ENCODE measurements at regions not wholly inside any gene's neighbourhood (a gene's known extent, or its start where the extent isn't known, plus 50 kb on each side); places are given as distances from the start of the nearest gene placed in this dataset.

DNA sequence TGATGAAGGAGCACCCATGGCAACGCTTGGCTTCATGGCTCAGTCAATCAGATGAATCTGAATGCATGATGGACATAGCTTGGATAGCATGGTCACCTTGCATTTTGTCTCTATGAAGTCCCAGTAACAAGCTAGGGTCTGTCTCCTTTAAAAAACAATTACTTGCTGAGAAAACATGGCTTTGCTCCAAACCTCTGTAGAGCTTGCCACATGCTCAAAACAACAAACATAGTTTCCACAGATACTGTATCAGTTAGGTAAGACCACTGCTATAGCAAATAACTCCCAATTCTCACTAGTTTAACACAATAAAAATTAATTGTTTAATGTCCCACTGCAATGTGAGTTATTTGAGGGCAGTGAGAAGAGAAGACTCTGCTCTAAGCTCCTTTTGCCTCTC lies 401.0 kb downstream of the IRS1 start:
- H3K36me3 ChIP-seq (ENCODE audit: control insufficient read depth in 4 of 4, insufficient read depth in 4 of 4, low read length in 4 of 4) = no peaks in the 10 kb centered on the region
- no peak overlapping the region for H3K4me3 ChIP-seq
- WGBS, 2 donors = 96 to 100% methylated on average over 1 of the region's 1 CpG
- H3K27me3 ChIP-seq (ENCODE audit: control insufficient read depth in 3 of 3, insufficient read depth in 3 of 3, low read length in 2 of 3) = no peaks in the 10 kb centered on the region
- DNase-seq (peak; percentile 63 to 91 (median 85)), ATAC-seq (ENCODE audit: insufficient read depth, low FRiP score) (no peak)
- H3K9ac ChIP-seq (ENCODE audit: insufficient read depth in 1 of 2, low read length in 2 of 2) = no peak overlapping the region
- H3K4me1 ChIP-seq (ENCODE audit: control insufficient read depth in 5 of 5, insufficient read depth in 5 of 5, low read length in 5 of 5) = peaks cover 0 to 9% (median 0%) of the 10 kb centered on the region in 5 donors
- H3K27ac ChIP-seq (ENCODE audit: low read depth in 1 of 2, low read length in 1 of 2) = no peak overlapping the region
- TF ChIP-seq, protein P1, sequence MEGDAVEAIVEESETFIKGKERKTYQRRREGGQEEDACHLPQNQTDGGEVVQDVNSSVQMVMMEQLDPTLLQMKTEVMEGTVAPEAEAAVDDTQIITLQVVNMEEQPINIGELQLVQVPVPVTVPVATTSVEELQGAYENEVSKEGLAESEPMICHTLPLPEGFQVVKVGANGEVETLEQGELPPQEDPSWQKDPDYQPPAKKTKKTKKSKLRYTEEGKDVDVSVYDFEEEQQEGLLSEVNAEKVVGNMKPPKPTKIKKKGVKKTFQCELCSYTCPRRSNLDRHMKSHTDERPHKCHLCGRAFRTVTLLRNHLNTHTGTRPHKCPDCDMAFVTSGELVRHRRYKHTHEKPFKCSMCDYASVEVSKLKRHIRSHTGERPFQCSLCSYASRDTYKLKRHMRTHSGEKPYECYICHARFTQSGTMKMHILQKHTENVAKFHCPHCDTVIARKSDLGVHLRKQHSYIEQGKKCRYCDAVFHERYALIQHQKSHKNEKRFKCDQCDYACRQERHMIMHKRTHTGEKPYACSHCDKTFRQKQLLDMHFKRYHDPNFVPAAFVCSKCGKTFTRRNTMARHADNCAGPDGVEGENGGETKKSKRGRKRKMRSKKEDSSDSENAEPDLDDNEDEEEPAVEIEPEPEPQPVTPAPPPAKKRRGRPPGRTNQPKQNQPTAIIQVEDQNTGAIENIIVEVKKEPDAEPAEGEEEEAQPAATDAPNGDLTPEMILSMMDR (IDR thresholded peaks at IDR 0.05; ENCODE audit: control extremely low read depth, extremely low read depth) = no peak
- H3K9me3 ChIP-seq (ENCODE audit: control insufficient read depth in 4 of 4, insufficient read depth in 3 of 4, low read length in 3 of 4) = no peaks in the 10 kb centered on the region

GRCh38 chr2:226396541-226396940 lies 403.1 kb downstream of the IRS1 start:
- Histone ChIP-seq H3K27me3 (ENCODE audit: control insufficient read depth in 3 of 3, insufficient read depth in 3 of 3, low read length in 2 of 3) (no peaks in the 10 kb centered on the region), H3K36me3 (ENCODE audit: control insufficient read depth in 4 of 4, insufficient read depth in 4 of 4, low read length in 4 of 4) (no peaks in the 10 kb centered on the region), H3K9ac (ENCODE audit: insufficient read depth in 1 of 2, low read length in 2 of 2) (no peak overlapping the region), H3K9me3 (ENCODE audit: control insufficient read depth in 4 of 4, insufficient read depth in 3 of 4, low read length in 3 of 4) (peaks cover 0 to 2% (median 0%) of the 10 kb centered on the region in 4 donors), H3K27ac (ENCODE audit: low read depth in 1 of 2, low read length in 1 of 2) (no peak overlapping the region), H3K4me3 (no peak overlapping the region), H3K4me1 (ENCODE audit: control insufficient read depth in 5 of 5, insufficient read depth in 5 of 5, low read length in 5 of 5) (peaks cover 0 to 9% (median 0%) of the 10 kb centered on the region in 5 donors)
- TF ChIP-seq, protein P1 (IDR thresholded peaks at IDR 0.05; ENCODE audit: control extremely low read depth, extremely low read depth) = no peak
- DNase-seq (no peak), ATAC-seq (ENCODE audit: insufficient read depth, low FRiP score) (no peak)
- 80 to 86% methylated on average over 2 of the region's 2 CpGs for WGBS, 2 donors

DNA sequence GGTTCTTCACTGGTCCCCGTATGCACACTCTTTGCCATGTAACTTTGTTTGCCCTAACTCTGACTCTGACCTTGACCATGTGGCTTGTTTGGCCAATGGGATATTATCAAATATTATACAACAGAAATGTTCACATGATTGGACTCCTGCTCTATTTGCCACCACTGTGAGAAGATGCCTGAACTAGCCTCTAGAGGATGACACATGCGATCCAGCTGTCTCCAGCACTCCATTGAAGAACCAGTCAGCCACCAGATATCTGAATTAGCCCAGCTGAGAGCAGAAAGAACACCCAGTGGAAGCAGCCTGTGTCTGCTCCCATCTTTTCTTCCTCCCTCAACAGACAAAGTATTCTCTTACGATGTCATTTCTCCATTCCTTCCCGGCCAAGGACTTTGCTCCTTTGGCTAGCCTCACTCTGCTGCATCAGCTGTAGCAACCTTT lies 412.1 kb downstream of the IRS1 start:
- Histone ChIP-seq H3K4me3 (no peak overlapping the region), H3K27ac (ENCODE audit: low read depth in 1 of 2, low read length in 1 of 2) (no peak overlapping the region), H3K27me3 (ENCODE audit: control insufficient read depth in 3 of 3, insufficient read depth in 3 of 3, low read length in 2 of 3) (no peaks in the 10 kb centered on the region), H3K36me3 (ENCODE audit: control insufficient read depth in 4 of 4, insufficient read depth in 4 of 4, low read length in 4 of 4) (no peaks in the 10 kb centered on the region), H3K4me1 (ENCODE audit: control insufficient read depth in 5 of 5, insufficient read depth in 5 of 5, low read length in 5 of 5) (peaks cover 0 to 6% (median 0%) of the 10 kb centered on the region in 5 donors), H3K9ac (ENCODE audit: insufficient read depth in 1 of 2, low read length in 2 of 2) (no peak overlapping the region), H3K9me3 (ENCODE audit: control insufficient read depth in 4 of 4, insufficient read depth in 3 of 4, low read length in 3 of 4) (peaks cover 0 to 2% (median 0%) of the 10 kb centered on the region in 4 donors)
- no peak for ATAC-seq (ENCODE audit: insufficient read depth, low FRiP score)
- TF ChIP-seq, protein P1 (IDR thresholded peaks at IDR 0.05; ENCODE audit: control extremely low read depth, extremely low read depth) = no peak
- 91 to 96% methylated on average over 4 of the region's 4 CpGs for WGBS, 2 donors
- DNase-seq = no peak

- Histone ChIP-seq H3K36me3 (ENCODE audit: control insufficient read depth in 4 of 4, insufficient read depth in 4 of 4, low read length in 4 of 4) (no peaks in the 10 kb centered on the region), H3K9me3 (ENCODE audit: control insufficient read depth in 4 of 4, insufficient read depth in 3 of 4, low read length in 3 of 4) (peaks cover 0 to 1% (median 0%) of the 10 kb centered on the region in 4 donors), H3K4me1 (ENCODE audit: control insufficient read depth in 5 of 5, insufficient read depth in 5 of 5, low read length in 5 of 5) (peaks cover 0 to 26% (median 0%) of the 10 kb centered on the region in 5 donors), H3K4me3 (no peak overlapping the region), H3K27me3 (ENCODE audit: control insufficient read depth in 3 of 3, insufficient read depth in 3 of 3, low read length in 2 of 3) (no peaks in the 10 kb centered on the region), H3K9ac (ENCODE audit: insufficient read depth in 1 of 2, low read length in 2 of 2) (no peak overlapping the region), H3K27ac (ENCODE audit: low read depth in 1 of 2, low read length in 1 of 2) (no peak overlapping the region)
- ATAC-seq (ENCODE audit: insufficient read depth, low FRiP score) (no peak), DNase-seq (no peak)
- TF ChIP-seq, protein P1 (IDR thresholded peaks at IDR 0.05; ENCODE audit: control extremely low read depth, extremely low read depth) = no peak
These were observed 416.2 kb downstream of the IRS1 start for GRCh38 chr2:226383461-226383860.

Data from lung (tissue), 11 donors.